GM18505 (cell line): ENCODE measurements at regions not wholly inside any gene's neighbourhood (a gene's known extent, or its start where the extent isn't known, plus 50 kb on each side); places are given as distances from the start of the nearest gene placed in this dataset.
"Not testable (repeated sequence)": the region's sequence is repeated elsewhere in the genome, so short reads cannot be mapped to it uniquely, and the experiment has no call there.

ENCODE experiments used
- ATAC-seq: cut with Tn5 transposase; IDR thresholded peaks from one replicate; pipeline ENCODE4 v1.9.1; 2021; ENCODE audit not compliant: unreplicated experiment
- POLR2A ChIP-seq: IDR thresholded peaks from 4 replicates; pipeline ENCODE4 v1.6.1; 2011; ENCODE audit warnings: borderline replicate concordance; ENCODE audit not compliant: insufficient read depth, insufficient read length; ENCODE audit errors: extremely low read depth

DNA sequence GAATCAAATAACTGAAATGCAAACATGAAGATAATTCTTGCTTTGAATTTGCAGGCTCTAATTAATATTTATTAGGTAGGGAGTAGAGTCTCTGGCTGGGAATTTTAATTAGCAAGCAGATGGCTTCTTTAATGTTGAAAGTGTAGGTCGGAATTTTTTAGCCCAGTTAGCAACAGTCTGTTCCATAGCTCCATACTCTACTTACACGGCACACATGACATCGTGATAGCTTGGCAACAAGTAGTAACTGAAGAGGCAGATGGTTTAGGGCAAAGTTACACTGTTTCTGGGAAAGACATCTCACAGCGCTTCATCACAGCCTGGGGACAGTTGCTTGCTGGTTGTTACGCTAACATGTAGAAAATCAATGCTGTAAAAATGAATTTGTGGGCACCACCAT, 710.7 kb downstream of the GALC start:
- TF ChIP-seq POLR2A, result no peak
- ATAC-seq, result no peak

DNA sequence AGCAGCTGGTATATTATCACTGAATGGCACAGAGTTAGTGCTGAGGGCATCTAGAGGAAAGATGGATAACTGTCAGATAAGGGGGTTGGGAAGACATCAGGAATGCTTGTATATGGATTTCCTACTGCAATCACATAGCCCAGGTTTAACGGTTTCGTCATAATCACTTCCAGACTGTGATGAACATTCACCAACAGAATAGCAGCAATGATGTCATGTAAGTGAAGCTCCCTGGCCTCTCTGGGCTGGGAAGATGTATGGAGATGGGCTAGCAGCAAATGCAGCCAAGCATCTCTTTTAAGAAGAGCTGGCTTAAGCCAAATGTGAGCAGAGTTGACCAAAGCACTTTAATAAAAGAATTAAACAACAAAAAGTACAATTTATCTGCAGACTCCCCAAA, 714.6 kb downstream of the GALC start:
- no peak for TF ChIP-seq POLR2A
- ATAC-seq, result no peak

DNA sequence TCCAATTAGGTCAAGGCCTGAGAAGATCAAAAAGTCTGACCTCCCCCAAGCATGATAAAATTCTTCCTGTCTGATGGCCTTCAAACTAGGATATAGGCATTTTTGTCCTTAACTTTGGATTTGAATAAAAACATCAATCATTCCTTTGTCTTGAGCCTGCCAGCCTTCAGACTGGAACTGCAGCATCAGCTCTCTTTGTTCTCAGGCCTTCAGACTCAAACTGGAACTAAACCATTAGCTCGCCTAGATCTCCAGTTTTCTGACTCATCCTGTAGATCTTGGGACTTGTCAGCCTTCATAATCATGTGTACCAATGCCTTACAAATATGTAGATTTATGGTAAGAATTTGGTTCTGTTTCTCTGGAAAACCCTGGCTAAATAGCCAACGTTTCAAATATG, 721.7 kb downstream of the GALC start:
- TF ChIP-seq POLR2A, result no peak
- ATAC-seq, result no peak

DNA sequence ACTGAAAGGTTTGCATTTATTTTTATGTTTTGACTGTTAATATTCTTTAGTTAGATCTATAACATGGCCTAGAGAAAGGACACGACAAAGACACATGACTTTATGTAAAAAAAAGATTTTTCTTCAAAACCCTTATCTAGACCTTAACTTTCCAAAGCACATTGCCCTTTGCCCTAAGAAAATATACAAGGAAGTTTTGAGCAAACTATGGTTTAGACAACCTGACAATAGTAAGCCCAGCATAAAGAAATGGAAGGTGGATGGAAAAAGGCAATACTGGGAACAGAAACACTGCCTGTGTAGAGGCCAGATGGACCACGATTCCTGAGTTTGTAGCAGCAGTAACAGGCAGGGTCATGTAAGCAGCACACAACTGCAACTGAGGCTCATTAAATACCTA, 724.0 kb downstream of the GALC start:
- TF ChIP-seq POLR2A, result no peak

DNA sequence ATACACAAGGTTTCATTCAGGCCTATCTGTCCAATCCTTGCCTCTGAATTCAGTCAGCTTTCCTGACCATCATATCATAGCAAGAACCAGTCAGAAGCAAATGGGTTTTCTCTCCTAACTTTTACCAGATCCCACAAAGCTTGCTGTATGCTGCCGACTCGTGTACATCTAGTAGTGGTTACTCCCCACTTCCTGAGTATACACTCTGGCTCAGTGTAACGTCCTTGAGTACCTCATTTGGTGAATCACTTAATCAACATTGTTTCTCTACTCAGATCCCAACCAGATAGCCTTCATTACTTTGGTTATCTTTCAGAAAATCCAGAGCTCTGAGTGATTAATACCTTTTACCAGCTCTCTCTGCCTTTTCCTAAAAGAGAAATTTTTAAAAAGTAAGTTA, 728.2 kb downstream of the GALC start:
- ATAC-seq, result no peak
- no peak for TF ChIP-seq POLR2A

More for the DNA sequence above, 724.0 kb downstream of the GALC start:
- no peak for ATAC-seq

DNA sequence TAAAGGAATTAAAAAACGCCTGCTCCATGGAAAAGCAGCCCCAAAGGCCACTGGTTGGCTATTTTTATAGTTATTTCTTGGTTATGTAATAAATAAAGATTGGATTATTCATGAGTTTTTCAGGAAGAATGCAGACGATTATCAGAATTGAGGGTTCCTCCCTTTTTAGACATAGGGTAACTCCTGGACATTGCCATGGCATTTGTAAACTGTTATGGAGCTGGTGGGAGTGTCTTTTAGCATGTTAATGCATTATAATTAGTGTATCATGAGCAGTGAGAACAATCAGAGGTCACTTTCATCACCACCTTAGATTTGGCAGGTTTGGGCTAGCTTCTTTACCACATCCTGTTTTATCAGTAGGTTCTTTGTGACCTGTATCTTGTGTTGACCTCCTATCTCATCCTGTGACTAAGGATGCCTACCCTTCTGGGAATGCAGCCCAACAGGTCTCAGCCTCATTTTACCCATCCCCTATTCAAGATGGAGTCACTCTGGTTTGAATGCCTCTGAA, 728.7 kb downstream of the GALC start:
- TF ChIP-seq POLR2A, result no peak
- ATAC-seq, result no peak

DNA sequence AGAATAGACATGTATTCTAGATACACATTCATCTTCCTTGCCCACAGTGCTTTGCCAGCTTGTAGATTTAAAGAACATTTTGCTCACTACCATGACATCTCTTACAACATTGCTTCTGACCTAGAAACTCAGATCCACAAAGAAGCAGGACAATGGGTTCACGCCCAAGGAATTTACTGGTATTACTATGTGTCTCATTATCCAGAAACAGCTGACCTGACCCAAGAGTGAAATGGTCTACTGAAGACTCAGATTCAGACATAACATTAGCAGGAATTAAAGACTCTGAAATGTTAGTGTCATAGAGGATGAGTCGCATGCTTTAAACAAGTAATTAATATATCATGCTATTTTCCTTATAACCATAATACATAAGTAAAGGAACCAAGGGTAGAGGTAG, 731.4 kb downstream of the GALC start:
- no peak for TF ChIP-seq POLR2A
- no peak for ATAC-seq

DNA sequence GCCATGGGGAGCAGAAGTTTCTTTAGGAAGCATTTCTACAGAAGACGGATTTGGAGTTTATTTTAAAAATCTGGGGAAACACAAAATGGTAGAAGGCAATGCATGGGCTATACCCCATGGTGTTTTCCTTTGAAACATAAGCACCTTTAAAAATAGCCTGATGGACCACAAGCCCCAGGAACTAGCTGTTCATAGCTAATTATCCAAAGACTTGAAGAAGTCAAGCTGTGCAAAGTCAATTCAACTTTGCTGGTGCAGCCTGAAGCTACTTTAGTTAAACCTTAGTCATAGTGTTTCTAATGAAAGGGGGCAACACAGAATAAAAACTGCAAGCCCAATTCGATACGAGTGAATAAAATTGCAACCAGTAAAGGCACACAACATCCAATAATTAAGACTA, 732.5 kb downstream of the GALC start:
- no peak for ATAC-seq
- no peak for TF ChIP-seq POLR2A

DNA sequence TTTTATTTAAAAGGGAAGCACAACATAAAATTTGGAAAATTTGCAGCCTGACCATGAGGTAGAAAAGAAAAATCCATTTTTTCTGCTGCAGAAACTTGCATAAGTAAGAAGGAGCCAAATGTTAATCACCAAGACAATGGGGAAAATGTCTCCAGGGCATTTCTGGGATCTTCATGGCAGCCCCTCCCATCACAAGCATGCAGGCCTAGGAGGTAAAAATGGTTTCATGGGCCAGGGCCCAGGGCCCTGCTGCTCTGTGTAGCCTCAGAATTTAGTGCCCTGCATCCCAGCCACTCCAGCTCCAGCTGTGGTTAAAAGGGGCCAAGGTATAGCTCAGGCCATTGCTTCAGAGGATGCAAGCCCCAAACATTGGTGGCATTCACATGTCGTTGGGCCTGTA, 735.6 kb downstream of the GALC start:
- TF ChIP-seq POLR2A, result no peak
- ATAC-seq, result no peak

DNA sequence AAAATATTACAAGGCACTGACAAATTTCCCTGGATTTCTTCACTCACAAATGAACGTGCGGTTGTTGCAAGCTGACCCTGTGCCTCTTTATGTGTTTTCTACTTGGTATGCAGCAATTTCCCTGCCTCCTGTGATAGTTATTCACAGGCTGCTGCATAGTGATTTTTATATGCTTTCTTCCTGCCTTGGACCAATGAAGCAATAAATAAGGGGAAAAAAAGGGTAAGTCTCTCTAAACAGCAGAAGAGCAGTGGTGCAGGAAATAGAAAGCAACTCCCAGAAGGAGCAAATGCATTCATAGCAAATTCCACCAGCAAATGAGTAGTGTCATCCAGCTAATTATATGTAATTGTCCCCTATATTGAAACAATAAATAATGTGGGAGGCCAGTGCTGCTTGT, 737.9 kb downstream of the GALC start:
- ATAC-seq, result no peak
- no peak for TF ChIP-seq POLR2A

DNA sequence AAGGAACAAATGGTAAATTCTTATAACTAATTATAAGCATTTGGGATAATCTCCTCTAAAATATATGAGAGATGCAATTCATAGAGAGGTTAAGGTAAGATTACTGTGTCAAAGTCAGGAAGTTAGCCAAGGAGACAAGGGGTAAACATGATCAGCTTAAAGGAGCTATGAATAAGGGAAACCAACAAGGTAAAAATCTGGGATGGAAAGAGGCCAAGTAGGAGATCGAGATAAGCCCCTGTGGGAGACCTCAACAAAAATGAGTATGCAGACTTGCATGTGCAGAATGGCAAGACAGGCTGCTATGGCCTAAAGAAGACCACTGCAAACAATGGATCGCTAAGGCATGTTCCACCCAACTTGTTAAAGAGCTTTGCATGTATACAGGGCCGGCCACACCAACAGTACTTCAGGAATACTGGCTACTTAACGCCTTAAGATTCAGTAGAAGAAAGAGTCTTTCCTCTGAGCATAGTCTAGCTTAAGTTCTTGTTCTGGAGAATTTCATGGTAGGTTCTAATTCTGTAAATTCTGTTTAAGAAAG, 738.6 kb downstream of the GALC start:
- ATAC-seq, result no peak
- TF ChIP-seq POLR2A, result no peak

DNA sequence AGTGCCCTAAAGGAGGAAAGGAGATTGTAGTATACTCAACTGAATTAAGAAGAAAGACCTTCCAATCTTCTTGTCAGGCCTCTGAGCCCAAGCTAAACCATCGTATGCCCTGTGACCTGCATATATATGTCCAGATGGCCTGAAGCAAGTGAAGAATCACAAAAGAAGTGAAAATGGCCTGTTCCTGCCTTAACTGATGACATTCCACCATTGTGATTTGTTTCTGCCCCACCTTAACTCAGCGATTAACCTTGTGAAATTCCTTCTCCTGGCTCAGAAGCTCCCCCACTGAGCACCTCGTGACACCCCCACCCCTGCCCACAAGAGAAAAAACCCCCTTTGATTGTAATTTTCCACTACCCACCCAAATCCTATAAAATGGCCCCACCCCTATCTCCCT, 739.2 kb downstream of the GALC start:
- not testable (repeated sequence) for ATAC-seq

DNA sequence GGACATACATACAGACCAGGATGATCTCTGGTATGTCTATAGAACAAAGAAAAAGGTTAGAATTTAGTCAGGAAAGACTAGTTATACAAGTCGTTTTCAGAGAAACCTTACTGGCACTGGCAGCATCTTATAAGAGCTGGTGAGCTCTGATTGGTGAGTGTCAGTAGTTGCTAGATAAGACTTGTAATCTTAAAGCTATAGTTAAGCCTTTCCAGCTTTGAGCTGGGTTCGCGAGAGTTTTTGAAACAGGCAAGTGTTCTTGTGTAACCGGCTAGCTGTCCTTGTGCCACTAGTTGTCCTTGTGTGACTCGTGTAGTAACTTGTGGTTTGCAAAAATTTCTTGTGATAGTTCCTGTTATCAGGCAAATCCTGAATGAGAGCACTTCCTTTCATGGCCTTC, 740.9 kb downstream of the GALC start:
- TF ChIP-seq POLR2A, result no peak
- ATAC-seq, result no peak

DNA sequence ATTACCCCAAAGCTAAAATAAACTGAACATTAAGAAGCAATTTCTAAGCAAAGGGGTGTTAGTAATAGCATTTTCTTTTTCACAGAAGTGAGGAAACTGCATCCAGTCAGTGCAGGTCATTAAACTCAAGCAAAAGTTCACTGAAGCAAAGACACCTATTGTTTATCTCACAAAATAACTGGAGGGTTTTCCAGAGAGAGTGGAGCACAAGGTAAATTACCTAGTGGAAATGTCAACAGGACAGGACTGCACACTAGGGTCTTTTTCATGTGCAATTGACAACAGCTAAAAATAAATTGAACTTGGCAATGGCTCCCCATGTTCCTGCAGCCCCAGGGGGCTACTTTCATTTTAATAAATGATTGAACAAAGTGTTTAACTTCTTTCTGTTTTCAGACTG, 742.0 kb downstream of the GALC start:
- no peak for TF ChIP-seq POLR2A
- ATAC-seq, result no peak
